ENCODE measurements at regions not wholly inside any gene's neighbourhood (a gene's known extent, or its start where the extent isn't known, plus 50 kb on each side); places are given as distances from the start of the nearest gene placed in this dataset.

GRCh38 chr10:6694447-6695140 lies 114.5 kb upstream of the PRKCQ start:
- Histone ChIP-seq H4K5ac (ENCODE audit: insufficient read length, low read depth, low read length) (no peak overlapping the region), H3T11ph (ENCODE audit: low read length) (no peak overlapping the region), H3K23ac (ENCODE audit: insufficient read length, low read depth, low read length) (no peak overlapping the region), H3K14ac (ENCODE audit: insufficient read depth, low read length) (no peak overlapping the region), H2BK20ac (ENCODE audit: low read depth, low read length, poor library complexity, severe bottlenecking) (no peak overlapping the region), H2BK120ac (ENCODE audit: low read depth, low read length, poor library complexity, severe bottlenecking) (no peak overlapping the region), H3K23me2 (ENCODE audit: insufficient read length, low read depth, low read length, poor library complexity, severe bottlenecking) (no peaks in the 10 kb centered on the region), H3K79me2 (ENCODE audit: insufficient read depth, low read length) (no peaks in the 10 kb centered on the region), H2AK5ac (ENCODE audit: insufficient read length, low read length) (no peak overlapping the region), H3K27ac (ENCODE audit: insufficient read length, low read depth, low read length) (no peak overlapping the region), H3K9me3 (ENCODE audit: control insufficient read depth, low read depth, low read length) (no peaks in the 10 kb centered on the region), H3K18ac (ENCODE audit: insufficient read length, low read depth, low read length) (no peak overlapping the region), H3K4ac (ENCODE audit: low read depth, low read length) (no peak overlapping the region), H2AFZ (ENCODE audit: low read length) (no peak overlapping the region), H3K27me3 (ENCODE audit: insufficient read depth, low read length) (no peaks in the 10 kb centered on the region), H3K4me2 (ENCODE audit: insufficient read depth, insufficient read length, low read length) (no peak overlapping the region), H4K91ac (ENCODE audit: insufficient read length, low read depth, low read length) (no peak overlapping the region), H3K56ac (ENCODE audit: insufficient read length, low read depth, low read length) (no peak overlapping the region), H4K20me1 (ENCODE audit: control insufficient read depth, insufficient read depth, insufficient read length) (no peaks in the 10 kb centered on the region), H2BK12ac (ENCODE audit: insufficient read length, low read depth, low read length) (no peak overlapping the region), H3K4me1 (ENCODE audit: insufficient read depth, low read length) (no peaks in the 10 kb centered on the region), H3K9ac (ENCODE audit: extremely low read depth, insufficient read length, low read length) (no peak overlapping the region), H2BK5ac (ENCODE audit: insufficient read length, low read length) (no peak overlapping the region), H2BK15ac (ENCODE audit: low read depth, low read length) (no peak overlapping the region), H3K79me1 (ENCODE audit: insufficient read depth, low read depth, low read length, poor library complexity, severe bottlenecking) (no peaks in the 10 kb centered on the region), H4K8ac (replicated peaks; ENCODE audit: insufficient read length, low read depth, low read length) (no peak overlapping the region)
- Mint-ChIP-seq H3K36me3 (ENCODE audit: insufficient read depth in 1 of 3, low read depth in 3 of 3) (no peaks in the 10 kb centered on the region), H3K27ac (no peak overlapping the region), H3K9me3 (no peaks in the 10 kb centered on the region), H3K27me3 (ENCODE audit: low read depth) (no peaks in the 10 kb centered on the region; the same call in 1 of the 2 replicates), H3K4me1 (peaks cover 0 to 7% of the 10 kb centered on the region in 2 experiments; a peak in 1 of 4 replicates), H3K4me3 (no peak overlapping the region)
- no peak for TF ChIP-seq CTCF (conservative IDR thresholded peaks at IDR 0.05)
- DNase-seq, result no peak
- no CpG with 5 or more reads among the region's 8 CpGs for WGBS (ENCODE audit: extremely low coverage, insufficient read length, low lambda C conversion rate)

All from H9 (cell line).